ENCODE measurements at regions not wholly inside any gene's neighbourhood (a gene's known extent, or its start where the extent isn't known, plus 50 kb on each side); places are given as distances from the start of the nearest gene placed in this dataset.
"Not testable (repeated sequence)": the region's sequence is repeated elsewhere in the genome, so short reads cannot be mapped to it uniquely, and the experiment has no call there.

- Mint-ChIP-seq H3K27ac (peak overlapping the region in 1 of 8 donors; percentile 61), H3K9me3 (no peaks in the 10 kb centered on the region), H3K27me3 (peaks cover 0 to 2% of the 10 kb centered on the region in 2 donors), H3K4me3 (no peak overlapping the region), H3K36me3 (no peaks in the 10 kb centered on the region), H3K4me1 (peaks cover 8 to 18% (median 14%) of the 10 kb centered on the region in 3 donors)
- no peaks in the 10 kb centered on the region for H3K36me3 ChIP-seq (ENCODE audit: insufficient read depth, low read length)
- H3K9me3 ChIP-seq (ENCODE audit: low read length): no peaks in the 10 kb centered on the region
- no peaks in the 10 kb centered on the region for H3K27me3 ChIP-seq (ENCODE audit: insufficient read depth, low read length, poor library complexity, severe bottlenecking)
- H3K27ac ChIP-seq (ENCODE audit: low read depth, low read length): no peak overlapping the region
- ChIA-PET CTCF (no interaction called here), POLR2A (no interaction called here)
- H3K4me3 ChIP-seq (ENCODE audit: low read length): no peak overlapping the region
- peaks cover 40% of the 10 kb centered on the region for H3K4me1 ChIP-seq (ENCODE audit: insufficient read depth, low read length)
- no peak for DNase-seq
Observed at GRCh38 chr3:72272356-72272755, 487.4 kb upstream of the PROK2 start.

- H3K36me3 Mint-ChIP-seq: no peaks in the 10 kb centered on the region
- H3K27me3 Mint-ChIP-seq: peaks cover 0 to 2% of the 10 kb centered on the region in 2 donors
- H3K27ac Mint-ChIP-seq: no peak overlapping the region
- peaks cover 8 to 18% (median 14%) of the 10 kb centered on the region in 3 donors for H3K4me1 Mint-ChIP-seq
- H3K36me3 ChIP-seq (ENCODE audit: insufficient read depth, low read length): no peaks in the 10 kb centered on the region
- H3K27me3 ChIP-seq (ENCODE audit: insufficient read depth, low read length, poor library complexity, severe bottlenecking): no peaks in the 10 kb centered on the region
- DNase-seq: no peak
- ChIA-PET CTCF (no interaction called here), POLR2A (no interaction called here)
- H3K27ac ChIP-seq (ENCODE audit: low read depth, low read length): no peak overlapping the region
- H3K4me1 ChIP-seq (ENCODE audit: insufficient read depth, low read length): peaks cover 40% of the 10 kb centered on the region
- no peak overlapping the region for H3K4me3 ChIP-seq (ENCODE audit: low read length)
- H3K4me3 Mint-ChIP-seq: no peak overlapping the region
- H3K9me3 Mint-ChIP-seq: no peaks in the 10 kb centered on the region
- H3K9me3 ChIP-seq (ENCODE audit: low read length): no peaks in the 10 kb centered on the region
Observed at GRCh38 chr3:72271923-72272322, 487.0 kb upstream of the PROK2 start.

GRCh38 chr3:72271216-72271615 lies 486.3 kb upstream of the PROK2 start:
- no peak overlapping the region for H3K4me3 Mint-ChIP-seq
- H3K27ac Mint-ChIP-seq: no peak overlapping the region
- H3K27me3 Mint-ChIP-seq: peaks cover 0 to 2% of the 10 kb centered on the region in 2 donors
- Histone ChIP-seq H3K4me1 (ENCODE audit: insufficient read depth, low read length) (peaks cover 40% of the 10 kb centered on the region), H3K9me3 (ENCODE audit: low read length) (no peaks in the 10 kb centered on the region), H3K4me3 (ENCODE audit: low read length) (no peak overlapping the region), H3K27ac (ENCODE audit: low read depth, low read length) (no peak overlapping the region), H3K36me3 (ENCODE audit: insufficient read depth, low read length) (no peaks in the 10 kb centered on the region), H3K27me3 (ENCODE audit: insufficient read depth, low read length, poor library complexity, severe bottlenecking) (no peaks in the 10 kb centered on the region)
- peaks cover 8 to 18% (median 14%) of the 10 kb centered on the region in 3 donors for H3K4me1 Mint-ChIP-seq
- ChIA-PET POLR2A (no interaction called here), CTCF (no interaction called here)
- no peak for DNase-seq
- no peaks in the 10 kb centered on the region for H3K9me3 Mint-ChIP-seq
- H3K36me3 Mint-ChIP-seq: no peaks in the 10 kb centered on the region

GRCh38 chr3:72270730-72271129 lies 485.8 kb upstream of the PROK2 start:
- Histone ChIP-seq H3K4me1 (ENCODE audit: insufficient read depth, low read length) (peaks cover 40% of the 10 kb centered on the region), H3K4me3 (ENCODE audit: low read length) (no peak overlapping the region), H3K27ac (ENCODE audit: low read depth, low read length) (peak overlapping the region; percentile 2), H3K36me3 (ENCODE audit: insufficient read depth, low read length) (no peaks in the 10 kb centered on the region), H3K27me3 (ENCODE audit: insufficient read depth, low read length, poor library complexity, severe bottlenecking) (no peaks in the 10 kb centered on the region), H3K9me3 (ENCODE audit: low read length) (no peaks in the 10 kb centered on the region)
- Mint-ChIP-seq H3K36me3 (no peaks in the 10 kb centered on the region), H3K27ac (no peak overlapping the region), H3K27me3 (peaks cover 2 to 4% of the 10 kb centered on the region in 2 donors), H3K4me3 (no peak overlapping the region), H3K9me3 (no peaks in the 10 kb centered on the region), H3K4me1 (peaks cover 8 to 18% (median 14%) of the 10 kb centered on the region in 3 donors)
- no peak for DNase-seq
- ChIA-PET POLR2A (no interaction called here), CTCF (no interaction called here)

GRCh38 chr3:72270072-72270681 lies 485.2 kb upstream of the PROK2 start:
- CTCF ChIA-PET: no interaction called here
- Mint-ChIP-seq H3K4me1 (peaks cover 8 to 18% (median 11%) of the 10 kb centered on the region in 3 donors), H3K27ac (peak overlapping the region in 1 of 8 donors; percentile 79), H3K9me3 (no peaks in the 10 kb centered on the region), H3K4me3 (no peak overlapping the region), H3K27me3 (peaks cover 2 to 8% of the 10 kb centered on the region in 2 donors), H3K36me3 (no peaks in the 10 kb centered on the region)
- POLR2A ChIA-PET: no interaction called here
- Histone ChIP-seq H3K27ac (ENCODE audit: low read depth, low read length) (peak overlapping the region; percentile 38), H3K36me3 (ENCODE audit: insufficient read depth, low read length) (no peaks in the 10 kb centered on the region), H3K9me3 (ENCODE audit: low read length) (no peaks in the 10 kb centered on the region), H3K27me3 (ENCODE audit: insufficient read depth, low read length, poor library complexity, severe bottlenecking) (no peaks in the 10 kb centered on the region), H3K4me3 (ENCODE audit: low read length) (no peak overlapping the region), H3K4me1 (ENCODE audit: insufficient read depth, low read length) (peaks cover 39% of the 10 kb centered on the region)
- no peak for DNase-seq

- CTCF ChIA-PET: no interaction called here
- POLR2A ChIA-PET: no interaction called here
- H3K27ac Mint-ChIP-seq: no peak overlapping the region
Observed at GRCh38 chr3:72269475-72269874, 484.5 kb upstream of the PROK2 start.

GRCh38 chr3:72266921-72267524 lies 482.1 kb upstream of the PROK2 start:
- H3K4me1 Mint-ChIP-seq; CTCF ChIA-PET; H3K27ac Mint-ChIP-seq; H3K27ac ChIP-seq (ENCODE audit: low read depth, low read length); H3K36me3 ChIP-seq (ENCODE audit: insufficient read depth, low read length); H3K36me3 Mint-ChIP-seq; H3K4me3 Mint-ChIP-seq; POLR2A ChIA-PET; H3K9me3 ChIP-seq (ENCODE audit: low read length); H3K27me3 ChIP-seq (ENCODE audit: insufficient read depth, low read length, poor library complexity, severe bottlenecking); H3K4me3 ChIP-seq (ENCODE audit: low read length); DNase-seq; H3K9me3 Mint-ChIP-seq: not testable (repeated sequence)
- peaks cover 2 to 25% of the 10 kb centered on the region in 2 donors for H3K27me3 Mint-ChIP-seq
- H3K4me1 ChIP-seq (ENCODE audit: insufficient read depth, low read length): peaks cover 24% of the 10 kb centered on the region

More at GRCh38 chr3:72269475-72269874, 484.5 kb upstream of the PROK2 start:
- peaks cover 2 to 12% of the 10 kb centered on the region in 2 donors for H3K27me3 Mint-ChIP-seq
- Histone ChIP-seq H3K36me3 (ENCODE audit: insufficient read depth, low read length) (no peaks in the 10 kb centered on the region), H3K27me3 (ENCODE audit: insufficient read depth, low read length, poor library complexity, severe bottlenecking) (no peaks in the 10 kb centered on the region), H3K4me1 (ENCODE audit: insufficient read depth, low read length) (peaks cover 32% of the 10 kb centered on the region), H3K4me3 (ENCODE audit: low read length) (no peak overlapping the region), H3K9me3 (ENCODE audit: low read length) (no peaks in the 10 kb centered on the region), H3K27ac (ENCODE audit: low read depth, low read length) (peak overlapping the region; percentile 38)
- DNase-seq: no peak
- H3K4me3 Mint-ChIP-seq: no peak overlapping the region
- H3K36me3 Mint-ChIP-seq: no peaks in the 10 kb centered on the region
- no peaks in the 10 kb centered on the region for H3K9me3 Mint-ChIP-seq
- H3K4me1 Mint-ChIP-seq: peaks cover 6 to 11% (median 6%) of the 10 kb centered on the region in 3 donors

- Histone ChIP-seq H3K9me3 (ENCODE audit: low read length) (no peaks in the 10 kb centered on the region), H3K27ac (ENCODE audit: low read depth, low read length) (no peak overlapping the region), H3K27me3 (ENCODE audit: insufficient read depth, low read length, poor library complexity, severe bottlenecking) (no peaks in the 10 kb centered on the region), H3K4me3 (ENCODE audit: low read length) (no peak overlapping the region), H3K36me3 (ENCODE audit: insufficient read depth, low read length) (no peaks in the 10 kb centered on the region), H3K4me1 (ENCODE audit: insufficient read depth, low read length) (peaks cover 14% of the 10 kb centered on the region)
- Mint-ChIP-seq H3K36me3 (no peaks in the 10 kb centered on the region), H3K4me1 (no peaks in the 10 kb centered on the region), H3K9me3 (no peaks in the 10 kb centered on the region), H3K27me3 (peaks cover 2 to 34% of the 10 kb centered on the region in 2 donors), H3K4me3 (no peak overlapping the region), H3K27ac (no peak overlapping the region)
- POLR2A ChIA-PET: no interaction called here
- CTCF ChIA-PET: interaction anchor here (0.8 kb wide), 1 partner anchor 10 kb away, joined by 3 read pairs; no protein-coding TSS in a partner anchor
- DNase-seq: no peak
Observed at GRCh38 chr3:72266016-72266370, 481.0 kb upstream of the PROK2 start.
